Spleen (tissue), 7 donors: ENCODE measurements at regions not wholly inside any gene's neighbourhood (a gene's known extent, or its start where the extent isn't known, plus 50 kb on each side); places are given as distances from the start of the nearest gene placed in this dataset.

ENCODE experiments used
- POLR2A ChIP-seq, 3 donors: fragments of 450-650 bp; IDR thresholded peaks; one replicate each; pipeline ENCODE4 v1.5.1; 2017; ENCODE audit warnings: antibody characterized with exemption in 3 of 3, mild to moderate bottlenecking in 1 of 3
- TF ChIP-seq, protein P1 (sequence below), 11 experiments: fragments of 200-600 bp in 7 of 11; fragments of 450-650 bp in 4 of 11; sonication (generic) in 4 of 11; IDR thresholded peaks in 8 of 11; conservative IDR thresholded peaks in 3 of 11; 1 replicate in 7 of 11; 2 replicates in 4 of 11; pipeline versions ENCODE4 v1.4.0 to v1.8.0; 2016 to 2021; ENCODE audit warnings: antibody characterized with exemption in 11 of 11, inconsistent platforms in 4 of 11, mild to moderate bottlenecking in 1 of 11
- donor health status: DM: no; HTN: no; CAD: no; lungs with moderate emphysema.
- donor health status: DM: no; HTN: no; CAD: no.
- donor health status: DM: no; HTN: no; CAD: no.

DNA sequence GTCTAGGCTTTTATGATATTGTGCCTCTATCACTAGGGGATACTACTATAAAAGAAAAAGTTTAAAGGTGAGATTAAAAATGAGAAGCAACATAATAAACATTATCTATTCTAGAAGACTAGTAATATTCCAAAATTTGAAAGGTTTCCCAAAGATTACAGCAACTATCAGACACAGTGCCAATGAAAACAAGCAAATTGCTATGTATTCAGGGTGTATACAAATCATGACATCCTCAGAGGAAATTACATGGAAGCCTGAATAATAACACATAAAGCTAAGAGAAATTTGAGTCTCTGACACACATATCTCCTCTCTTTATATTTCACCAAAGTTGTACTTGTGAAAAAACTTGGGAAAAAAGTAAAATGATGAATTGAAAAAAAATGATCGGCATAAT, 327.0 kb downstream of the SEC23A start:
- TF ChIP-seq, protein P1, sequence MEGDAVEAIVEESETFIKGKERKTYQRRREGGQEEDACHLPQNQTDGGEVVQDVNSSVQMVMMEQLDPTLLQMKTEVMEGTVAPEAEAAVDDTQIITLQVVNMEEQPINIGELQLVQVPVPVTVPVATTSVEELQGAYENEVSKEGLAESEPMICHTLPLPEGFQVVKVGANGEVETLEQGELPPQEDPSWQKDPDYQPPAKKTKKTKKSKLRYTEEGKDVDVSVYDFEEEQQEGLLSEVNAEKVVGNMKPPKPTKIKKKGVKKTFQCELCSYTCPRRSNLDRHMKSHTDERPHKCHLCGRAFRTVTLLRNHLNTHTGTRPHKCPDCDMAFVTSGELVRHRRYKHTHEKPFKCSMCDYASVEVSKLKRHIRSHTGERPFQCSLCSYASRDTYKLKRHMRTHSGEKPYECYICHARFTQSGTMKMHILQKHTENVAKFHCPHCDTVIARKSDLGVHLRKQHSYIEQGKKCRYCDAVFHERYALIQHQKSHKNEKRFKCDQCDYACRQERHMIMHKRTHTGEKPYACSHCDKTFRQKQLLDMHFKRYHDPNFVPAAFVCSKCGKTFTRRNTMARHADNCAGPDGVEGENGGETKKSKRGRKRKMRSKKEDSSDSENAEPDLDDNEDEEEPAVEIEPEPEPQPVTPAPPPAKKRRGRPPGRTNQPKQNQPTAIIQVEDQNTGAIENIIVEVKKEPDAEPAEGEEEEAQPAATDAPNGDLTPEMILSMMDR (IDR thresholded peaks at IDR 0.05 in 8 of 11, conservative IDR thresholded peaks at IDR 0.05 in 3 of 11): no peak
- no peak for TF ChIP-seq POLR2A (IDR thresholded peaks at IDR 0.05)
